OCI-LY1 (cell line): ENCODE measurements at regions not wholly inside any gene's neighbourhood (a gene's known extent, or its start where the extent isn't known, plus 50 kb on each side); places are given as distances from the start of the nearest gene placed in this dataset.

ENCODE experiments used
- CTCF ChIP-seq: fragments of 200-600 bp; sonication (generic), shearing (Covaris generic); IDR thresholded peaks from 2 replicates; pipeline ENCODE4 v1.5.1; 2017; ENCODE audit warnings: mild to moderate bottlenecking, antibody characterized with exemption, low read length, moderate library complexity, mixed read lengths
- EZH2 ChIP-seq: fragments of 200-600 bp; sonication (generic), shearing (Covaris generic); IDR thresholded peaks from 2 replicates; pipeline ENCODE4 v1.8.0; 2017; ENCODE audit warnings: borderline replicate concordance, mixed run types, mild to moderate bottlenecking, antibody characterized with exemption, low read length, moderate library complexity, mixed read lengths

GRCh38 chr13:71252184-71252704, 614.8 kb downstream of the DACH1 start:
- TF ChIP-seq CTCF = no peak
- TF ChIP-seq EZH2 = no peak
